HG03469 (cell line): ENCODE measurements at regions not wholly inside any gene's neighbourhood (a gene's known extent, or its start where the extent isn't known, plus 50 kb on each side); places are given as distances from the start of the nearest gene placed in this dataset.

Source experiments
- ATAC-seq: cut with Tn5 transposase; IDR thresholded peaks from one replicate; pipeline ENCODE4 v1.9.1; 2021; ENCODE audit warnings: mild to moderate bottlenecking, moderate library complexity, moderate number of reproducible peaks; ENCODE audit not compliant: unreplicated experiment

DNA sequence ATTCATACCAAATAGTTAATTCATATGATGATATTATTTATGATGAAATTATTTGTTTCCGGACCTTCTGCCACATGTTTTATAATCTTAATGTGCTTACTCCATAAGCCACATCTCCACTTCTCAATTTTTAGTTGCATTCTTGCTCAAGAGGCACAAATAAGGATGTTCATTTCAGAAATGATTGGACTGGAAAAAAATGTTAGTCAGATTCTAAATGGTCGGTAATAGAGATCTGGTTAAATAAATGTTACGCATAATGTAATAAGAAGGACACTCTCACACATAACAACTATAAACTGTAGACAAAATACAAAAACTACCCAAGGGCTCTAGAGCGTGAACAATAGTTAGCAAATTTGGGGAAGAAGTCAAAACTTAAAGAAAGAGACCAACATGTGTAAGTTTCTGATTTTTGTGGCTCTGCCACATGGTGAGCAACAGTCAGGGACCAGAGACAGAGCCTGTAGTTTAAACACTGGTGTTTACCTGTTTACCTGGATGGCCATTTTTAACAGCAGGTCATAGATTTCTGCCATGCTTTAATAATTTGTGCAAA lies 554.3 kb upstream of the CLINT1 start:
- no peak for ATAC-seq

DNA sequence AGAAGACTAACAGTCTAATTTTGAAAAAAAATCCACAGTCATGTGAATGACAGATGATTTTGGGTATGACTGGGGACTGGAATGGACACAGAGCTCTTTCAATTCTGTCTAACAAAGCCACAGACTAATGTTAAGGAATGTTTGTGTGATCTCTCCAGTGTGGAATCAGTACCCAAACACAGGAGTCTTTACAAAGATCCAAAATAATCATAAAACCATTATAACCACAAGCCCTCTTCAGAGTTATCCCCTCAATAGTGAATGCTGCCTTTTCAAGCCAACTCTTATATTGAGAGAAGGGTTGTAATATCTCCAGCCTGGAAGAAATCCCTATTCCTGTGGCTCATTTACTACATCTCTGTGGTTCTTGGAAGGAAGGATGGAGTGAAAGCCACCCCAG lies 552.0 kb upstream of the CLINT1 start:
- ATAC-seq, result no peak

DNA sequence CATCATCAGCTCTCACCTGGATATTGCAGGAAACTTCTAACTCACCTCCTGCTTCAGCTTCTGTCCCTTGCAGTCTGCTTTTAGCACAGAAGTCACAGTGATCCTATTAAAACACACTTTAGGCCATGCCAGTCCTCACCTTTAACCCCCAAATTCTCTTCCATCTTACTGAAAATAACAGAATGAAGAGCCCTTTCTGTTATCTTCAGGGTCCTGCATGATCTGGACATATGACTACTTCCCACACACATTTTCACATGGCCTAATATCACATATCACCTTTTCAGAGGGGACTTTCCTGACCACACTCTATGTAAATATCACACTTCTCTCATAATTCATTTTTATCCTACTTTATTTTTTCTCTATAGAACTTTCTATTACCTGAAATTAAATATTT lies 550.6 kb upstream of the CLINT1 start:
- ATAC-seq, result peak; percentile 46

DNA sequence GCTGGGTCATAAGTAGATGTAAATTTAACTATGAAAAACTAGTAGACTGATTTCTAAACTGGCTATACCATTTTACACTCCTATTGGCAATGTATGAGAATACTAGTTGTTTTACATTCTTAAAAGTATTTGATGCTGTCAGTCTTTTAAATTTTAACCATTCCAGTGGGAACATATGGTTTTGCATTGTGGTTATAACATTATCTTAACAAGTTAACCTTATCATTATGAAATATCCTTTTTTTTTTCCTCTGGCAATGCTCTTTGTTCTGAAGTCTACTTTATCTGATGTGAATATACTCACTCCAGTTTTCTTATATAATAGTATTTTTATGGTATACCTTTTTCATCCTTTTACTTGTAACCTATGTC lies 548.9 kb upstream of the CLINT1 start:
- no peak for ATAC-seq

DNA sequence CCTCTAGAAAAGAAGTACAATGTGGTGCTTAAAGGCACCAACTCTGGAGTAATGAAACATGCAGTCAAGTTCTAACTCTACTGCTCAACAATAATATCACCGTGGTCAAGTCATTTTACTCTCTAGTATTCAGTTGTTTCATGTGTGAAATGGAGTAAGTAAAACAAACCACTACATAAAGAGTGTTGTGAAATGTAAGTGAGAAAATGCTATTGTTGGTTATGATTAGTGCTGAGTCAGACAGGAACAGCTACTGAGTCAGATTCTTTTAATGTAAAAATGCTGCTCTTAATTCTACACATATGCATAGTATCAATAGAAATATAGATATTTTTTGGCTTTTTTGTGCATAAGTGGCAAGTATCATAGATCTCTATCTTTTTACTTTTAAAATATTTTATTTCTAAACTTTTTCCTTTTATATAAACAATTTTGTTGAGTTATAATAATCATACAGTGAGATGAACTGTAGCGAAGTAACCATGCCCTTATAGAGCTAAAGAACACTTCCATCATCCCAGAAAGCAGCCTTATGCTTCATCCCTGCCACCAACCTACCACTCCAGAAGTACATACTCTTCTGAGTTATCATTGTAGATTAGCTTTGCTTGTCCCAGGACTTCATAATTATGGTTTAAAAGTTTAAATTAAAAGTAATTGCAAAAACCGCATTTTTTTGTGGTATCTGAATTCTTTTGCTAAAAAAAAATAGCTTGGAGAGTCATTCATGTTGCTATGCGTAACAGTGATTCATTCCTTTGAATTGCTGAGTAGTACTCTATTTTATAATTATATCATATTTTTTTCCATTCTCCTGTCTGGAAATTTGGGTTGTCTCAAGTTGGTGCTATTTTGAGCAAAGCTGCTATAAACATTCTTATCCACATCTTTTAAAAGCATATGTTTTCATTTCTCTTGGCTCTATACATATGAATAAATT lies 548.2 kb upstream of the CLINT1 start:
- ATAC-seq, result peak; percentile 40

DNA sequence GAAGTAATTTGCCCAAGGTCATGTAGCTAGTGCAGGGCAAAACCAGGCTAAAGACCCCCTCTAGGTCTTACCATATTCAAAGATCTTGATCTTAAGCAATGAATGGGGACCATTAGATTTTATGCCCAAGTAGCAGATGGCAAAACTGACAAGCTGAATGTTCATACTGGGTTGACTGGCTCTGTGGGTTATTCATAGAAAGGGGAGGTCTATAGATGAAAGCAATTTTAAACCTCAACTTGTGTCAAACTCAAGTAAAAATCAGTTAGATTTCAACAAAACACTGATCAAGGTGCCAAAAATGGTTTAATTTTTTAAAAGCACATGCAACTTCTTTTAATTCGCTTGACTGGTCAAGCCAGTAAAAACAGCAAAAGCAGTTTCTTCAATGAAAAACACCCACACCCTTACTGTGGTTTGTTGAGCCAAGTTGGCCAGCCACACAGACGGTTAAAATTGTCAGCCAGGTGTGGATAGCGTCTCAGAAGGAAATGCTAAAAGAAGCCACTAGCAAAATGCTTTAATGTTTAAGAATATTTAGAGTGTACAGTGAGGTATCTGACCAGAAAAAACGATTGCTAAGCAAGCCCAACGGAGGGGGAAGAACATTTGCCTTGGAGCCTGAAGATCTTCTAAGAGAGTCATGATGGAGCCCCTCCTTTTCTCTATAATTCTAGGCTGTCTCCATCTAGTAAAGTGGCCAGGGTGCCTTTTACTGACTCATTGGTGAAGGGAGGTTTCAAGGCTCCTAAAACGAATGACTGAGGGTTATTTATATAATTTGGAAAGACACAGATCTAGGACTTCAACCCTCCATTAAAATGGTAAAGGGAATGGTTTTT lies 539.6 kb upstream of the CLINT1 start:
- peak; percentile 71 for ATAC-seq

DNA sequence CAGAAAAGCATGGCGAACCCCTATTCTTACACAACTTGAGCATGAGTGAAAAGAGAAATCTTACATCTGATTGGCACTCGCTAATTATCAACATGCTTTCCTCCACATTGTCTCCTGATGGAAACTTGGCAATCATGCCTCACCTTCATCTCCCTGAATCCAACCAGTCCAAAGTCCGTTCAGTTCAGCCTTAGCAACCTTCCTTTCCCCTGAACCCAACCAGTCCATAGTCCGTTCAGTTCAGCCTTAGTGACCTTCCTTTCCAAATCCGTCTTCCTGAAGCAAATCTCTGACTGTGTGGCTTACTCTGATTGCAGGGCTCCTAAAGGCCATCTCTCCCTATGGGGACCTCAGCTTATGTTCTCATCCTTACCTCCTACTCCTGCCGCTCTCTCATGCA lies 538.3 kb upstream of the CLINT1 start:
- ATAC-seq, result no peak

DNA sequence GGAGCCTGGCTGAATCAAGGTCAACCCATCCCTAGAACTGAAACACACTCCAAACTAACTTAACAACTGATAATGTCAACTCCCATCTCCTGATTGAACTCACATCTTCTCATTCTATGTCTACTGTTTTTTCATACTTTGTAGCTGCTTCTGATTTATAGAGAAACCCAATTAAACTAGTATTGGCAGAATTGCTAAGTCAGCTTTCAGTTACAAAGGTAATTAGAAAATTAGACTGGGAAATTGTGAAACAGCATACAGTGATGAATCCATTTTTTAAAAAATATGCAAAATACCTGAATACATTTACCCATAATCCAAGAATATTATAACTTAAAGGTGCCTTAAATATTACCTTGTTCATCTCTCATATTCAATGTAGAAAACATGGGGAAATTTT lies 535.2 kb upstream of the CLINT1 start:
- no peak for ATAC-seq

DNA sequence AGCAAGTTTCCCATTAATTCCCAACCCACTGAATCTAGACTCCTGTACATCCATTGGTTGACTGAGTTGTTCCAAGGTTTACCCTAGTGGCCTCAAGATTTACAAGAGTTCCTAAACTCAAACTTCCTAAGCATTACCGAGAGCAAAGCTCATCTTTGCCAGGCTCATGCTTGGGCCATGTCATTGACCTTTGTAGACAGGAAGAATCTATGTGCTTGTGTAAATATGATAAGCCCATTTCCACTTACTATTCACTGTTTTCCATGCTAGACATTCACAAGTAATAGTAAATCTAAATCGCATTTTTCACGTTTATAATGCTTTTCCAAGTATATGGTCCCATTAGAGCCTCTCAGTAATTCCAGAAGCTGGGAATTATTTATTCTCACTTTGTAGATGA lies 534.5 kb upstream of the CLINT1 start:
- ATAC-seq, result no peak

DNA sequence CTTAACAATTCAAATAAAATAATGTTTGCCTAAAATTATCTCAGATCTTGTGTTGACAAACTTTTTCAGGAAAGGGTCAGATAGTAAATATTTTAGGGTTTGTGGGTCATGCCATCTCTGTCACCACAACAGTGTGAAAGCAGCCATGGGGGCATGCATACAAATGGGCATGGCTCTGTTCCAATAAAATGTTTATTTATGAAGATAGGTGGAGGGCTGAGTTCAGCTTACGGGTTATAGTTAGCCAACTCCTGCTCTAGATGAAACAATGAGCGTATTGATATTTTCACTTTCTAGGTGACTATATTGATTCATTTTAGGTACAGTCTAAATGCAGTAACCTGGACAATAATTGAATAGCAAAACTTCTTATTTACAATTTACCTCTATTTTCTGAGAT lies 533.8 kb upstream of the CLINT1 start:
- ATAC-seq, result no peak

DNA sequence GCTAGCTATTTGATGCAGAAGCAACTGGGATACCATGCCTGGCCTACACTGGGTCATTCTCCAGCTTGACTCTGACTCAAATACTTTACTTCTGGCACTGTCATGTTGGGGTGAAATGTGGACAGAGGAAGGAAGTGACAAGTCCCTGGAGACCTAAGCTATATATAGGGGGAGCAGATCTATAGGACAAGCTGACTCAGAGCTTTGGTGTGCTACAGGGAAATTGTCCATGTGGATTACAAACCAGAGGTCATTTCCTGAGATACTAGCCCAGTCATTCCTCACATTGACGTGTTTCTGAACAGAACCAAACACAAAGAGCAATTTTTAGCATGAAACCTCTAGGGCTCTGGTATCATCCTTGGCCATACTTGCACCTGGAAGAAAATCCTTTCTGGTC lies 531.6 kb upstream of the CLINT1 start:
- ATAC-seq, result peak; percentile 63

DNA sequence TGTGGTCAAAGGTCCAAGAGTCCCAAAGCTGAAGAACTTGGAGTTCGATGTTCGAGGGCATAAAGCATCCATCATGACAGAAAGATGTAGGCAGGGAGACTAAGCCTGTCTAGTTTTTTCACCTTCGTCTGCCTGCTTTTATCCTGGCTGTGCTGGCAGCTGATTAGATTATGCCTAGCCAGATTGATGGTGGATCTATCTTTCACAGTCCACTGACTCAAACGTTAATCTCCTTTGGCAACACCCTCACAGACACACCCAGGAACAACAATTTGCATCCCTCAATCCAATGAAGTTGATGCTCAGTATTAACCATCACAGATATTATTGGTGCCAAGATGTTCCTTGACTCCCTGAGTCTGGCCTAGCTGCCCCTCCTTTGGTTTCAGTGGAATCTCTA lies 530.8 kb upstream of the CLINT1 start:
- no peak for ATAC-seq

DNA sequence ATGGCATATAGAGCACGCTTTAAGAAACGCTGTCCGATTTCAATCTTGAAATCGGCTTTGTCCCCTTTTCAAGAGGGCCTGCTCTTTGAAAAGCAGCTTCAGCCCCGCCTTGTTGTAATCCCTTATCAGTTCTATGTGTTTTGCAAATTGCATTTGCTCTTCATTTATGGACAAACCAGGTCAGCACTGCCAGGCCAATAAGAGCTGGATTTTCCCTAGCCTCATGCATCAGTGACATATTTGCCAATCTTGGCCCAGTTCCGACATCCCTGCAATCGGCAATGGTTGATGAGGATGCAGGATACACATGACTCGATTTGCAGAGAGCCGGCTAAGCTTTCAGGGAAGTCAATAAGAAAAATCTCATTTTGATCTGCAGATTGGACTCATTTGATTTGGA lies 529.1 kb upstream of the CLINT1 start:
- ATAC-seq, result no peak

DNA sequence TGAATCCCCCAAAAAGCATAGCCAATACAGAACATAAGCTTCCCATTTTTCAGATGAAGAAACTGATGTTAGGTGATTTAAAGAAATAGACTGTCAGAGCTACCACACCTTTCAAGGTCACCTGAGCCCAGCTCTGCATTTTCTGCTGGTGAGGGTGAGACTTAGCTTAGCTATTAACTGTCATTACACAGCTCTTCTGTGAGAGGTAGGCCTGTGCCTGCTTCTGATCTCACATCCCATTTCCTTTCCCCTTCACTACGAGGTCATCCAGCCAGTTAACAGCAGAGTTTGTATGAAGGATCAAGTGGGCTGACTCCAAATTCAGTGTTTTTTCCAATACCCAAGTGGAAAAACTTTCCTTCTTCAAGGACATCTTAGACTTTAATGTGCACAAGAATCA lies 528.6 kb upstream of the CLINT1 start:
- ATAC-seq, result no peak

DNA sequence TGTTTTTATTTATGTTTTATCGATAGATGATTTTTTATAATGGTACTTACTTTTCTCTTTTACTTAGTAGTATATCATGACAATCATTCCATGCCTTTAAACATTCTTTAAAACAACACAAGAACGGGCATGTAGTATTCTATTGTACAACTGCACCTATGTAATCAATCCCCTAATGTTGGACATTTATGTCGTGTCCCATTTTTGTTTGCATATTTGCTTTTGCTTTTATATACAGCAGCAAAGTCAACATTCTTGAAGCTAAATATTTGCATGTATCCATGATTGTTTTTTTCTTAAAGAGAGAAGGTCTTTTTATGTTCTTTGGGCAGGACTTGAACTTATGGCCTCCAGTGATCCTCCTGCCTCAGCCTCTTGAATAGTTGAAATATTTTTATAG lies 527.0 kb upstream of the CLINT1 start:
- ATAC-seq, result no peak

DNA sequence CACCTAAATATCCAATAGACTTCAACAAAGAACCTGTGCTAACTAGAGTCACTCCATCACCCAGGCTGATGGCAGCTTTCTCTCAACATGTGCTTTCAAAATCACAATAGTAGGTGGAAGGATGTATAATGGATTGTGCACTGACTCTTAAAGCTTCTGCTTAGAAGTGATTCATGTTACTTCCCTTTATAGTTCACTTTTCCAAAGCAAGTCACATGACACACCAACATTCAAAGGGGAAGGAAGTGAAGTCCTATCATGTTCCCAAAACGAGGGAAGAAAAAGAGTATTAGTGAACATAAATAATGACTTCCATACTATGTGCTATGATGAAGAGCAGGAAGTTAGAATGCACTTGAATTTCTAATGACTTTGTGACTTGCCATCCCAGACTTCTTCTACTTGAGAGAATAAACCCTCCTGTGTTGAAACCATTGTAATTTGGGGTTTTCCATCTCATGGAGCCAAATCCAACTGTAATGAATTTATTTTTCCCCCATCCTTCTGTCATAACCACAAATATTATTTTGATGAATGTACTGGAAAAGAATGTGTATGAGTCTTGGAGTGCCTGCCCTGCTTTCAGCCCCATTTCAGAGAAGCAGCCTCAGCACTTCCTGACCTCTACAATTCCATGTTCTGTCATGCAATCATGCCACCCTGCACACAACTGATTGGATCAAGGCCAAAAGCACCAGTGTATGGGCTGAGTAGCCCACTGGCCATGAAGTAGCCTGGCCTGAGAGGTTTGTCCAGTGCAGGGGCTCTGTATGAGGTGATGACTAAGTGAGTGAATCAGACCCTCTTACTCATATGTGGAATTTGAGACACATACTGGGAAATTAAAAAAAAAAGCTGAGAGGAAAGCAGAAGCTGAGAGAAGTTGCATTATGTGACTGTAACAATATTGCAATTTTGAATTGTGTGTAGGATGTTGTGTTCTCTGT lies 525.9 kb upstream of the CLINT1 start:
- ATAC-seq, result no peak

DNA sequence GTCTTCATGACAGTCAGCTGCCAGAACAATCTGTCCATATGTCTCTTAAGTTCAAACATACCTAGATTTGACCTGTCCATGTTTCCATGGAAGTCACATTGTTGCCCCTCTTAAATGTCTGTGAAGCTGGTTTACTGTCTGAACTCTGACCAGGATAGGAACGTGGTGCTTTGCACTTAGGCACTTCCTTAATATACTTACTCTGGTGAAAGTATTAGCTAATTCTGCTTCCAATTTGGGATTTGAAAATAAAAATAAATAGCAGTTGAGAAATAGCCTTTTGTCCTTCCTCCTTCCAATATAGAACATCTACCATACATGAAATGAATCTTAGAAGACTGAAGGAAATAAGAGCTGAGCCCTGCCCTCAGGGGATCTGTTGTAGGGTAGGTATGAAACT lies 524.5 kb upstream of the CLINT1 start:
- no peak for ATAC-seq

DNA sequence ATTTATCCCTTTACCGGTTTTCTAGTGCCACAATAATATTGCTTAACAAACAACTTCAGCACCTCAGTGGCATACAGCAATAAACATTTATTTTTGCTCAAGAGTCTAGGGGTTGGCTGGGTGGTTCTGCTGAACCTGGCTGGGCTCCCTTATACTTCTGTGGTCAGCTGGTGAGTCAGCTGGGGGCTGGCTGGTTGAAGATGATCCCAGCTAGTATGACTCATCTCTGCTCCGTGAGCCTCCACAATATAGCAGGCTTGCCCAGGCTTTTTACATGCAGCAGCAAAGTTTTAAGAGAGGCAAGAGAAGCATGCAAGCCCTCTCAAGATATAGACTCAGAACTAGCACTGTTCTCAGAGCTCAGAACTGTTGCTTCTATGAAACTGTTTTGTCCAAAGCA lies 523.5 kb upstream of the CLINT1 start:
- ATAC-seq, result peak; percentile 94

DNA sequence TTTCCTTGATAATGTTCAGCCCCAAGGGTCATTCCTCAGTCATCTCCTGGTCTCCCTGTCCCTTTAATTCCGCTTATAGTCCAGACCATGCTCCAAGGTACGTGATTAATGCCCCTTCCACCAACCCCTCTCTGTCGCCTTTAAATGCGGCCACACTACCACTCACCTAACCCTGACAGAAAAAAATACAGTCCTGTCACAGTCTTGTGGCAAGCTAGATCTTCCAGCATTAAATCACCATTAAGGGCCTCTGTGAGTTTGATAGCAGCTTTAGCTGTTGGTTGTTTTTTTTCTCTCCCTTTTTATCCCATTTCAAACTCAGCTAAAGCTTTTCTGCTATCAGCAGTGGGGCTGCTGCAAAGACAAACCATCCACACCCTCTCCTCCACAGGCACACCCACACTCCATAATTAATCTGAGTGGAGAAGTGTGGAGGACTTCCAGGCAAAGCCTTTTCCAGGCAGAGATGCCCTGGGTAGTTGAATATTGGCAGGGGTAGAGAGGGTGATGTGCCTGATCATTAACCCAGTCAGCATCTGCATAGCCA lies 522.7 kb upstream of the CLINT1 start:
- no peak for ATAC-seq

DNA sequence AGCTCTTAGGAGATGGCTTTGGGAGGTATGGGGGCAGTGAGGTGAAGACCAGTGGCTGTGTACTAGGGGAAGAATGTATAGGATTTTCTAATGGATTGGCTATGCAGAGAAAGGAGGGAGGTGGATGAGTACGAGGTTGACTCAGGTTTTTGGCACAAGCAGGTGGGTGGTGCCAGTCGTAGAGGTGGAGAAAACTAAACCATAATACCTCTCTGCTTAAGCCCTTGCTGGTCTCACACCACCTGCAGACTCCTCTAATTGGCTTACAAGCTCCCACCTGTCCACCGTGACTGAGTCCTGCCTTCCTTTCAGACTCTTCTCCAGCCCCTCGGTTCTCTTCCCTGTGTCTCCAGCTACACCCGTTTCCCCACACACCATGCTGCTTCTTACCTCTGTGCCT lies 521.7 kb upstream of the CLINT1 start:
- no peak for ATAC-seq
